Osteocyte (in vitro differentiated cells): ENCODE measurements at regions not wholly inside any gene's neighbourhood (a gene's known extent, or its start where the extent isn't known, plus 50 kb on each side); places are given as distances from the start of the nearest gene placed in this dataset.

Experiments used
- DNase-seq: peaks from one replicate; pipeline ENCODE4 v3.0.0; 2021; ENCODE audit warnings: mixed read lengths; ENCODE audit not compliant: unreplicated experiment; ENCODE audit errors: extremely low spot score
- H3K27ac Mint-ChIP-seq: one replicate; pipeline ENCODE4 v1.8.0; 2021; ENCODE audit warnings: mild to moderate bottlenecking, mixed read lengths; ENCODE audit not compliant: unreplicated experiment
- H3K27me3 Mint-ChIP-seq: one replicate; pipeline ENCODE4 v1.8.0; 2021; ENCODE audit warnings: mixed read lengths; ENCODE audit not compliant: unreplicated experiment
- H3K36me3 Mint-ChIP-seq: one replicate; pipeline ENCODE4 v1.8.0; 2021; ENCODE audit warnings: mixed read lengths; ENCODE audit not compliant: unreplicated experiment
- H3K4me1 Mint-ChIP-seq: one replicate; pipeline ENCODE4 v1.8.0; 2021; ENCODE audit warnings: mixed read lengths; ENCODE audit not compliant: unreplicated experiment
- H3K4me3 Mint-ChIP-seq: one replicate; pipeline ENCODE4 v1.8.0; 2021; ENCODE audit warnings: mild to moderate bottlenecking, moderate library complexity, mixed read lengths; ENCODE audit not compliant: unreplicated experiment
- H3K9me3 Mint-ChIP-seq: one replicate; pipeline ENCODE4 v1.8.0; 2021; ENCODE audit warnings: mixed read lengths; ENCODE audit not compliant: unreplicated experiment
- CTCF ChIP-seq: fragments of 200-600 bp; sonication (generic); IDR thresholded peaks from 2 replicates; pipeline ENCODE4 v1.5.0; 2021; ENCODE audit warnings: antibody characterized with exemption, mild to moderate bottlenecking, moderate library complexity

DNA sequence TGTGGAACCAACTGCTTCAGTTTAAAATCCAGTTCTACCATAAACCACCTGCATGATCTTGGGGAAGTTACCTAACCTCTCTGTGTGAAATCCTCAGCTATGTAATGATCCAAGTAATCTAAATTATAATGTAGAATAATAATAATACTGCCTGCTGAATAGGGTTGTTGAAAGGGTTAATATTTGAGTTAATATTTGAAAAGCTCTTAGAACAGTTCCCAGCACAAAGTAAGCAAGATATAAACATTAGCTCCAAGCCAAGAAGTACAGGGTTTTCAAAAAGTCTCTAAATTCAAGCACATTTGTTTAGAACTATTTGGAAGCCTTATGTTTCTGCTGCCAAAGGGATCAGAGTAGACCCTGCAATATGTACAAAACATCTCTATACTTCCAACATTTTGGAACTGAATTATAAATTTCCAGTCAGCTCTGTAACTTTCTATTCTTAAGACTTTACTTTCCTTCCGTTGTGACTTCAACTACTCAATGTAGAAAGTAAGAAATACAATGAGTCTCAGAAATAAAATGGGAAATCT is 76.7 kb upstream of the FAM9C start:
- Mint-ChIP-seq H3K4me1 (peaks cover 65% of the 10 kb centered on the region), H3K9me3 (peaks cover 12% of the 10 kb centered on the region), H3K4me3 (no peak overlapping the region), H3K27me3 (no peaks in the 10 kb centered on the region), H3K36me3 (peaks cover 5% of the 10 kb centered on the region), H3K27ac (no peak overlapping the region)
- DNase-seq, result no peak
- TF ChIP-seq CTCF, result no peak

DNA sequence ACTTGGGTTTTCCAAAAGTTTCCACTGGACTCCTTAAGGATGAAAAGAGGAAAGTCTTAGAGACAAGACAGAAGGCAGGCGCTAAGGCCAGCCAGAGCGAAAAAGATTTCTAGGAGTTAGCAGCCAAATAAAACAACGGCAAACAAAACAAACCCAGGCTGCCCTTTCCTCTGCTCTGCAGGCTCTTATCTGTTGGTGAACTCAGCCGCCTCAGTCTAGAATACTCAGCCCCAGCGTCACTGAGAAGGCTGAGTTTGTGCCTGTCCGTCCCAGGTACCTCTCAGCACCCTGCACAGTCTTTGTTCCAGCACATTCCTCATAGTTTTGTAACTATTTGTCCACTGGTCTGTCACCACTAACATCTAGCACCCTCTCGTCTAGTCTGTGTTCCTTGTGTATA is 75.6 kb upstream of the FAM9C start:
- Mint-ChIP-seq H3K36me3 (peaks cover 5% of the 10 kb centered on the region), H3K4me3 (no peak overlapping the region), H3K27me3 (no peaks in the 10 kb centered on the region), H3K27ac (peak overlapping the region; percentile 40), H3K9me3 (peaks cover 12% of the 10 kb centered on the region), H3K4me1 (peaks cover 57% of the 10 kb centered on the region)
- no peak for DNase-seq
- TF ChIP-seq CTCF, result no peak

- Mint-ChIP-seq H3K27ac (peak overlapping the region; percentile 40), H3K36me3 (peaks cover 5% of the 10 kb centered on the region), H3K27me3 (no peaks in the 10 kb centered on the region), H3K9me3 (peaks cover 12% of the 10 kb centered on the region), H3K4me1 (peaks cover 50% of the 10 kb centered on the region), H3K4me3 (no peak overlapping the region)
- DNase-seq, result no peak
- TF ChIP-seq CTCF, result no peak
Observed at GRCh38 chrX:13119386-13119785, 75.0 kb upstream of the FAM9C start.

GRCh38 chrX:13115146-13115855 is 70.9 kb upstream of the FAM9C start:
- H3K36me3 Mint-ChIP-seq, result peaks cover 5% of the 10 kb centered on the region
- DNase-seq, result no peak
- no peaks in the 10 kb centered on the region for H3K27me3 Mint-ChIP-seq
- H3K27ac Mint-ChIP-seq, result no peak overlapping the region
- peaks cover 12% of the 10 kb centered on the region for H3K9me3 Mint-ChIP-seq
- peaks cover 20% of the 10 kb centered on the region for H3K4me1 Mint-ChIP-seq
- no peak for TF ChIP-seq CTCF
- no peak overlapping the region for H3K4me3 Mint-ChIP-seq

- no peak for TF ChIP-seq CTCF
- no peak overlapping the region for H3K27ac Mint-ChIP-seq
- no peak for DNase-seq
- H3K27me3 Mint-ChIP-seq, result no peaks in the 10 kb centered on the region
- H3K36me3 Mint-ChIP-seq, result peaks cover 5% of the 10 kb centered on the region
- H3K4me1 Mint-ChIP-seq, result peaks cover 15% of the 10 kb centered on the region
- peaks cover 9% of the 10 kb centered on the region for H3K9me3 Mint-ChIP-seq
- no peak overlapping the region for H3K4me3 Mint-ChIP-seq
Observed at GRCh38 chrX:13112499-13112898, 68.1 kb upstream of the FAM9C start.
